Right lobe of liver (tissue), 4 donors: ENCODE measurements at regions not wholly inside any gene's neighbourhood (a gene's known extent, or its start where the extent isn't known, plus 50 kb on each side); places are given as distances from the start of the nearest gene placed in this dataset.

ENCODE experiments used
- CTCF ChIP-seq, 4 donors: fragments of 200-600 bp in 3 of 4; fragments of 450-650 bp in 1 of 4; IDR thresholded peaks; one replicate each; pipeline versions ENCODE4 v1.5.1 to v1.8.0; 2016 to 2022; ENCODE audit warnings: antibody characterized with exemption in 4 of 4, mild to moderate bottlenecking in 2 of 4
- POLR2A ChIP-seq: fragments of 450-650 bp; IDR thresholded peaks from one replicate; pipeline ENCODE4 v1.6.1; 2017; ENCODE audit warnings: antibody characterized with exemption, mild to moderate bottlenecking
- donor health status: DM: no; HTN: no; CAD: no.
- donor health status: DM: no; HTN: no; CAD: no.
- donor health status: DM: no; HTN: yes; CAD: no.

GRCh38 chr18:73681398-73681797, 466.2 kb downstream of the FBXO15 start:
- TF ChIP-seq CTCF (IDR thresholded peaks at IDR 0.05) (no peak), POLR2A (no peak)
